Kidney glomerular epithelial cell (primary cell): ENCODE measurements at regions not wholly inside any gene's neighbourhood (a gene's known extent, or its start where the extent isn't known, plus 50 kb on each side); places are given as distances from the start of the nearest gene placed in this dataset.

Experiments
- DNase-seq: peaks from one replicate; lab custom pipeline; 2025; lab: John Stamatoyannopoulos, UW

- no peak for DNase-seq
Observed at GRCh38 chr20:24261351-24261750, 208.1 kb upstream of the SYNDIG1 start.

- DNase-seq = no peak
Observed at GRCh38 chr20:24257171-24257570, 212.3 kb upstream of the SYNDIG1 start.

- no peak for DNase-seq
Observed at GRCh38 chr20:24256307-24256706, 213.1 kb upstream of the SYNDIG1 start.

- DNase-seq = no peak
Observed at GRCh38 chr20:24254480-24254879, 214.9 kb upstream of the SYNDIG1 start.

GRCh38 chr20:24253321-24253720 lies 216.1 kb upstream of the SYNDIG1 start:
- DNase-seq = no peak

GRCh38 chr20:24245094-24245493 lies 224.3 kb upstream of the SYNDIG1 start:
- DNase-seq = no peak

GRCh38 chr20:24242763-24243162 lies 226.7 kb upstream of the SYNDIG1 start:
- no peak for DNase-seq

- no peak for DNase-seq
Observed at GRCh38 chr20:24241466-24241865, 228.0 kb upstream of the SYNDIG1 start.

- no peak for DNase-seq
Observed at GRCh38 chr20:24236963-24237362, 232.5 kb upstream of the SYNDIG1 start.

- DNase-seq = no peak
Observed at GRCh38 chr20:24236201-24236600, 233.2 kb upstream of the SYNDIG1 start.

- DNase-seq = no peak
Observed at GRCh38 chr20:24235296-24236175, 233.9 kb upstream of the SYNDIG1 start.

GRCh38 chr20:24227600-24227999 lies 239.0 kb upstream of the GGTLC1 start:
- no peak for DNase-seq

- DNase-seq = no peak
Observed at GRCh38 chr20:24212494-24212893, 223.9 kb upstream of the GGTLC1 start.

GRCh38 chr20:24211972-24212371 lies 223.4 kb upstream of the GGTLC1 start:
- DNase-seq = no peak

- no peak for DNase-seq
Observed at GRCh38 chr20:24210356-24210755, 221.8 kb upstream of the GGTLC1 start.

- DNase-seq = no peak
Observed at GRCh38 chr20:24208652-24209051, 220.1 kb upstream of the GGTLC1 start.

- DNase-seq = no peak
Observed at GRCh38 chr20:24207803-24208300, 219.3 kb upstream of the GGTLC1 start.

- DNase-seq = no peak
Observed at GRCh38 chr20:24206995-24207394, 218.4 kb upstream of the GGTLC1 start.

GRCh38 chr20:24203526-24204183 lies 215.1 kb upstream of the GGTLC1 start:
- DNase-seq = no peak

GRCh38 chr20:24199501-24199900 lies 210.9 kb upstream of the GGTLC1 start:
- DNase-seq = no peak

GRCh38 chr20:24194143-24194542 lies 205.6 kb upstream of the GGTLC1 start:
- DNase-seq = no peak

GRCh38 chr20:24190905-24191304 lies 202.3 kb upstream of the GGTLC1 start:
- DNase-seq = no peak

GRCh38 chr20:24185791-24186190 lies 197.2 kb upstream of the GGTLC1 start:
- DNase-seq = no peak
